Naive B cell (primary cell): ENCODE measurements at regions not wholly inside any gene's neighbourhood (a gene's known extent, or its start where the extent isn't known, plus 50 kb on each side); places are given as distances from the start of the nearest gene placed in this dataset.
"Not testable (repeated sequence)": the region's sequence is repeated elsewhere in the genome, so short reads cannot be mapped to it uniquely, and the experiment has no call there.

ENCODE experiments used
- ATAC-seq, 2 donors: fragments of 150-1000 bp; cut with Tn5 transposase; 2 replicates each; pipeline ENCODE4 v1.10.0; 2021; ENCODE audit warnings: low read depth in 2 of 2, mild to moderate bottlenecking in 2 of 2, moderate library complexity in 2 of 2
- DNase-seq: peaks from one replicate; pipeline ENCODE4 v3.0.0; 2022
- H3K27ac Mint-ChIP-seq, 6 donors: one replicate each; pipeline ENCODE4 v1.8.0; 2020 to 2022; ENCODE audit warnings: mild to moderate bottlenecking in 6 of 6, mixed read lengths in 6 of 6, moderate library complexity in 5 of 6, inconsistent platforms in 2 of 6
- H3K27me3 Mint-ChIP-seq, 3 donors: one replicate each; pipeline ENCODE4 v1.8.0; 2021 to 2022; ENCODE audit warnings: mixed read lengths in 3 of 3, mild to moderate bottlenecking in 1 of 3
- H3K36me3 Mint-ChIP-seq, 2 donors: one replicate each; pipeline ENCODE4 v1.8.0; 2020 to 2022; ENCODE audit warnings: mixed read lengths in 2 of 2, inconsistent platforms in 1 of 2, mild to moderate bottlenecking in 1 of 2
- H3K4me1 Mint-ChIP-seq, 3 donors: one replicate each; pipeline ENCODE4 v1.8.0; 2020 to 2022; ENCODE audit warnings: mixed read lengths in 3 of 3, inconsistent platforms in 1 of 3, mild to moderate bottlenecking in 1 of 3, moderate library complexity in 1 of 3
- H3K4me3 Mint-ChIP-seq, 8 donors: one replicate each; pipeline ENCODE4 v1.8.0; 2020 to 2022; ENCODE audit warnings: mild to moderate bottlenecking in 8 of 8, mixed read lengths in 8 of 8, moderate library complexity in 8 of 8, inconsistent platforms in 2 of 8
- H3K9me3 Mint-ChIP-seq, 7 donors: one replicate each; pipeline ENCODE4 v1.8.0; 2020 to 2022; ENCODE audit warnings: mixed read lengths in 7 of 7, mild to moderate bottlenecking in 5 of 7, inconsistent platforms in 2 of 7, moderate library complexity in 1 of 7

DNA sequence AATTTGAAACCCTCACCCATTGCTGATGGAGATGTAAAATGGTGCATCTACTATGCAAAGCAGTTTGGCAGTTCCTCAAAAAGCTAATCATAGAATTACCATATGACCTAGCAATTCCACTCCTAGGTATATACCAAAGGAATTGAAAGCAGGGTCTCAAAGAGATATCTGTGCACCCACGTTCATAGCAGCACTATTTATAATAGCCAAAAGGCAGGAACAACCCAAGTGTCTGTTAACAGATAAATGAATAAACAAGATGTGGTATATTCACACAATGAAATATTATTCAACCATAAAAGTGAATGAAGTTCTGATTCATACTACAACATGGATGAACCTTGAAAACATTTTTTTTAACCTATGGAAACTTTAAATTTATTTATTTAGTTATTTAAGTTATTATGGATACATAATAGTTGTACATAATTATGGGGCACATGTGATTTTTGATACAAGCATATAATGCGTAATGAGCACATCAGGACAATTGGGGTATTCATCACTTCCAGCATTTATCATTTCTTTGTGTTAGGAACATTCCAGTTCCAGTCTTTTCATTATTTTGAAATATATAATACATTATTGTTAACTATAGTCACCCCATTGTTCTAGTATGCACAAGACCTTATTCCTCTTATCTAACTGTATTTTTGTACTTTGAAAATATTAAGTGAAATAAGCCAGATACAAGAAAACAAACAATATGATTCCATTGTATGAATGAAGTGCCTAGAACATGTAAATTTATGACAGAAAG is 205.6 kb upstream of the CNKSR2 start:
- no peaks in the 10 kb centered on the region for H3K27me3 Mint-ChIP-seq
- no peaks in the 10 kb centered on the region for H3K4me1 Mint-ChIP-seq
- H3K9me3 Mint-ChIP-seq, result peaks cover 0 to 2% (median 0%) of the 10 kb centered on the region in 7 donors
- no peak for ATAC-seq
- no peak for DNase-seq
- H3K4me3 Mint-ChIP-seq, result no peak overlapping the region
- H3K27ac Mint-ChIP-seq, result no peak overlapping the region
- no peaks in the 10 kb centered on the region for H3K36me3 Mint-ChIP-seq

GRCh38 chrX:21171181-21171580 is 203.0 kb upstream of the CNKSR2 start:
- Mint-ChIP-seq H3K27me3 (no peaks in the 10 kb centered on the region), H3K36me3 (no peaks in the 10 kb centered on the region), H3K4me1 (no peaks in the 10 kb centered on the region)

GRCh38 chrX:21174439-21174838 is 199.8 kb upstream of the CNKSR2 start:
- Mint-ChIP-seq H3K36me3 (no peaks in the 10 kb centered on the region), H3K9me3 (peaks cover 0 to 2% (median 0%) of the 10 kb centered on the region in 7 donors), H3K27ac (no peak overlapping the region)

More at GRCh38 chrX:21171181-21171580, 203.0 kb upstream of the CNKSR2 start:
- Mint-ChIP-seq H3K27ac (no peak overlapping the region), H3K4me3 (no peak overlapping the region), H3K9me3 (peaks cover 0 to 2% (median 0%) of the 10 kb centered on the region in 7 donors)
- ATAC-seq, result no peak
- DNase-seq, result no peak

DNA sequence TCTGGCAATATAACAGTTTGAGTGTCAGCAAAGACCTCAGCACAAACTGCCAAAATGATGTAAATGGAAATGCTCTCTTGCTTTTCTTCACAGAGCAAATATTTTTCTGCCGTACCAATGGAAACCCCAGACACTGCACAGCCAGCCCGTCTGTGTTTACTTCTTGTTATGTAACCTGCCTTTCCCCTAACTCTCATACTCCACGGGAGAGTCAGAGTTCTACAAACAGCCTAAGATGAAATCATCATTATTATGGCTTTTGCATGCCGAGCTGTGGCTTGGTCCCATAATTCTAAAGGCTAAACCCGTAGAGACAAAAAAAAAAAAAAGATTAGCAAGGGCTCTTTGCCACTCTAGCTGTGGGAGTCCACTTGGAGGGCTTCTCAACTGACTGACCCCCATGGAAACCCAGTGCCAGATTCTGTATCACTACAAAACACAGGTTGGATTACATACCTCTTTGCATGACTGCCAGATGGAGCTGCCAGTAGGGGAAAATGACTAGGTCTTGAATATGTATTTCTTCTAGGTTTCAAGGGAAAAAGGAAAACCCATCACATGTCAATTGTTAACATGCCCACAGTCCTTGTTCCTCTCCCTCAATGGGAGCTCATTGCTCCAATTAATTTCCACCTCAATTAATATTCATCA is 197.2 kb upstream of the CNKSR2 start:
- Mint-ChIP-seq H3K27ac (peak overlapping the region in 1 of 6 donors; percentile 4), H3K27me3 (no peaks in the 10 kb centered on the region), H3K4me3 (no peak overlapping the region), H3K4me1 (no peaks in the 10 kb centered on the region), H3K9me3 (peaks cover 0 to 3% (median 0%) of the 10 kb centered on the region in 7 donors), H3K36me3 (no peaks in the 10 kb centered on the region)
- ATAC-seq, result no peak
- no peak for DNase-seq

More at GRCh38 chrX:21174439-21174838, 199.8 kb upstream of the CNKSR2 start:
- Mint-ChIP-seq H3K4me3 (no peak overlapping the region), H3K4me1 (no peaks in the 10 kb centered on the region), H3K27me3 (no peaks in the 10 kb centered on the region)
- DNase-seq, result no peak
- ATAC-seq, result no peak

DNA sequence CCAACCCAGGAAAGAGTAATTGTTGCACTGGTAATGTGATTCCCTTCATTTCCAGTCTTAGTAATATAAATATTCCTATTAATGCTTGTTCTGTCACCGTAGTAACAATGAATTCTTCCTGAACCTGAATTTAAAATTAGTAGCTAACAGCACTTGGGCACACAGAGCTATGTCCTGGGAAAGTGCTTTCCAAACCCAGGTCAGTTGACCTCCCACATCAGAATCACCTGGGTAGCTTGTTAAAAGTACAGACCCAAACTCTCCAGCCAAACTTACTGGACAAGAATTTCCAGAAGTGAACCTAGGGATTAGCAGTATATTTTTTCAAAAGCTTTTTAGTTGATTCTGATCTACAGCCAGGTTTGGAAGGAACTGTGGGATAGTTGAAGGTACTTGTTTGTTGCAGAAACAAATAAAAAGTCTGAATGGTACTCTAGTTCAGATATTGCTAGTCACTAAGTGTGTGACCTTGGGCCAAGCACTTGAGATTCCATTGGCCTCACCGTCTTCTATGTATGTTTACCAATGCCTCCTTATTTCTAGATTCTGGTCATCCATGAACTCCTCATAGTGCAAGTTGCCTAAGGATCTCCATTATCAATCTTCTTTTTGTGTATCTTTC is 192.9 kb upstream of the CNKSR2 start:
- Mint-ChIP-seq H3K4me3 (no peak overlapping the region), H3K4me1 (no peaks in the 10 kb centered on the region), H3K36me3 (no peaks in the 10 kb centered on the region), H3K27ac (no peak overlapping the region), H3K27me3 (peaks cover 5 to 9% (median 7%) of the 10 kb centered on the region in 3 donors), H3K9me3 (peaks cover 0 to 3% (median 0%) of the 10 kb centered on the region in 7 donors)
- DNase-seq, result no peak
- ATAC-seq, result no peak

DNA sequence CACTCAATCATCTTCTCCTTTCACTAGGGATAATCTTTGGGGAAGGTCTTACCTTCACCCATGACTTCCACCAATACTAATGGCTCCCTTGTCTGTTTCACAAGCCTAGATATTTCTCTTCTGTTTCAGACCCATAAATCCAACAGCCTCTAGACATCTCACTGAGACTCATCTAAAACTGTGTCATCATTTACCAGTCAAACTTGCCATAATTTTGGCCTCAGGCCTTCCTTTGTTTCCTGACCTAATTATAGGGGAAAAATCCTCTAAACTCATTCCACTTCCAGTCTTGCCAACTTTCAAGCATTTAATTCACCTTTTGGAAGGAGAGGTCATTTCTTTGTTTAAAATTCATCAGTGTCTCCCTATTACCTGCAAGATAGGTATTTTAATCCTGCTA is 181.0 kb upstream of the CNKSR2 start:
- H3K4me1 Mint-ChIP-seq, result no peaks in the 10 kb centered on the region
- H3K36me3 Mint-ChIP-seq, result no peaks in the 10 kb centered on the region
- peaks cover 0 to 22% (median 4%) of the 10 kb centered on the region in 7 donors for H3K9me3 Mint-ChIP-seq
- no peak for DNase-seq
- no peak for ATAC-seq
- H3K4me3 Mint-ChIP-seq, result no peak overlapping the region
- peaks cover 0 to 3% (median 0%) of the 10 kb centered on the region in 3 donors for H3K27me3 Mint-ChIP-seq
- no peak overlapping the region for H3K27ac Mint-ChIP-seq

DNA sequence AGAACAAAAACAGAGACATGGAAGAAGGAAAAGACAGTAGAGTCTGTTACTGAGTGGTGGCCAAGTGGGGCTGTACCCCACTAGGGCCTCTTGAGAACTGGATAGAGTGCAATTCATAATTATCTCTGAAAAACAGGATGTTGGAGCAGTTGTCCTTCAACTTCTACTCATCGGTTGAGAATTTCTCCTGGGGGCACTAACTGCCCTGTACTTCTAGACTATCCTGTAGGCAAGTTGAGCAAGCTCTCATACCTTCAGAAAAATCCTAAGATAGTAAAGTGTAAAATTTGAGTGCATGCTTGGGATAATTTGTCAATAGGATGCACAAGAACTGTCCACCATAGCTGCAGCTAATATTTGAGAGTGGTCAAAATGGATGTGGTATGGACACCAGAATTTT is 179.7 kb upstream of the CNKSR2 start:
- no peak overlapping the region for H3K27ac Mint-ChIP-seq
- no peaks in the 10 kb centered on the region for H3K4me1 Mint-ChIP-seq
- DNase-seq, result no peak

GRCh38 chrX:21207080-21207479 is 167.1 kb upstream of the CNKSR2 start:
- H3K9me3 Mint-ChIP-seq, result peaks cover 0 to 42% (median 7%) of the 10 kb centered on the region in 7 donors
- peaks cover 0 to 6% of the 10 kb centered on the region in 2 donors for H3K36me3 Mint-ChIP-seq
- H3K27ac Mint-ChIP-seq, result no peak overlapping the region
- no peaks in the 10 kb centered on the region for H3K27me3 Mint-ChIP-seq
- DNase-seq (no peak), ATAC-seq (no peak)
- H3K4me1 Mint-ChIP-seq, result no peaks in the 10 kb centered on the region
- no peak overlapping the region for H3K4me3 Mint-ChIP-seq

More for the DNA sequence above, 179.7 kb upstream of the CNKSR2 start:
- no peaks in the 10 kb centered on the region for H3K36me3 Mint-ChIP-seq
- H3K9me3 Mint-ChIP-seq, result peaks cover 0 to 9% (median 2%) of the 10 kb centered on the region in 7 donors
- no peak for ATAC-seq
- peaks cover 0 to 3% (median 0%) of the 10 kb centered on the region in 3 donors for H3K27me3 Mint-ChIP-seq
- H3K4me3 Mint-ChIP-seq, result no peak overlapping the region

DNA sequence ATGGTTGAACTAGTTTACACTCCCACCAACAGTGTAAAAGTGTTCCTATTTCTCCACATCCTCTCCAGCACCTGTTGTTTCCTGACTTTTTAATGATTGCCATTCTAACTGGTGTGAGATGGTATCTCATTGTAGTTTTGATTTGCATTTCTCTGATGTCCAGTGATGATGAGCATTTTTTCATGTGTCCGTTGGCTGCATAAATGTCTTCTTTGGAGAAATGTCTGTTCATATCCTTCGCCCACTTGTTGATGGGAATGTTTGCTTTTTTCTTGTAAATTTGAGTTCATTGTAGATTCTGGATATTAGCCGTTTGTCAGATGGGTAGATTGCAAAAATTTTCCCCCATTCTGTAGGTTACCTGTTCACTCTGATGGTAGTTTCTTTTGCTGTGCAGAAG is 155.0 kb upstream of the CNKSR2 start:
- ATAC-seq, result not testable (repeated sequence)

DNA sequence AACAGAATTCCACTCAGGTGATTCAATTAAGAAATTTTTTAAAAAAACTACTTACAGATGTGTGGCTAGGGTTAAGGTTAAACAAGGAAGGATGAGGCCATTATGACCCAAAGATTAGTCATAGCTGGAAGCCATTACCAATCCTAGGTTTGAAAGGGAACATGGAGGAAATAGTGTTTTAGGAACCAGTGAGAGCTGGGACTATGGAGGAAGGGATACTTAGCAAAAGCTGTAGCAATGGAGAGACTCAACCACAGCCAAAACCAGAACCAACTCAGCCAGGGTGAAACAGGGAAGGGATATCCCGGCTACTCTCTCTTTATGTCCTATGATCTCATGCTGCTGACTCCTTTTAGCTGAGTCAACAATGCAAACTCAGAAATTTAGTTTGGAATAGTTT is 148.6 kb upstream of the CNKSR2 start:
- no peak for DNase-seq
- Mint-ChIP-seq H3K27me3 (no peaks in the 10 kb centered on the region), H3K36me3 (no peaks in the 10 kb centered on the region), H3K4me3 (no peak overlapping the region), H3K4me1 (no peaks in the 10 kb centered on the region), H3K27ac (no peak overlapping the region), H3K9me3 (peaks cover 0 to 22% (median 10%) of the 10 kb centered on the region in 7 donors)
- no peak for ATAC-seq

More for the DNA sequence above, 155.0 kb upstream of the CNKSR2 start:
- not testable (repeated sequence) for H3K36me3 Mint-ChIP-seq, H3K4me3 Mint-ChIP-seq, H3K4me1 Mint-ChIP-seq, DNase-seq, H3K27me3 Mint-ChIP-seq, H3K27ac Mint-ChIP-seq
- peaks cover 2 to 43% (median 16%) of the 10 kb centered on the region in 7 donors for H3K9me3 Mint-ChIP-seq

- ATAC-seq, H3K27me3 Mint-ChIP-seq, DNase-seq, H3K27ac Mint-ChIP-seq, H3K36me3 Mint-ChIP-seq, H3K4me1 Mint-ChIP-seq, H3K4me3 Mint-ChIP-seq: not testable (repeated sequence)
- H3K9me3 Mint-ChIP-seq, result peaks cover 5 to 29% (median 9%) of the 10 kb centered on the region in 7 donors
These were observed 145.2 kb upstream of the CNKSR2 start for GRCh38 chrX:21228974-21229373.

DNA sequence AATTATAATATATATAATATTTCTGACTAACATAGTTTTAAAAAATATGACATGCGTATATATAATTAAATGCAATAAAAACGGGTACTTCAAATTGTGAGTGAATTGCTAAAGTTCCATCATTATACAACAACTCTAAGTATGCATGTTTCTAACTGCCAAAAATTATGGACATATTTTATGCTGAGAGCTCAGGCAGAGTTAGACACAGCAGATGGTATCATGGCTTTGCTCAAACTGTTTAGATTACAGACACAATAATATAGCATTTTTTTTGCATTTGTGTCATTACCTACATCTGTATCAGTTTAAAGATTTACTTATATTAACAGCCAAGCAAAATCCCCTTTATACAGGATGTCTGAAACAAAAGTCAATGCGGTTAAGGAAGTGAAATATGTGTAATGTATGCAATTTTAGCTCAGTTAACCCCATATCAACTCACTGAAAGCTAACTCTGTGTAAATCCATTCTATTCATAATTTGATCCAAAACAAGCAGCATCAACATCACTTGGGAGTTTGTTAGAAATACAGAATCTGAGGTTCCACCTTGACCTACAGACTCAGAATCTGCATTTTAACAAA is 119.1 kb upstream of the CNKSR2 start:
- Mint-ChIP-seq H3K36me3 (no peaks in the 10 kb centered on the region), H3K9me3 (peaks cover 0 to 7% (median 0%) of the 10 kb centered on the region in 7 donors), H3K27ac (no peak overlapping the region), H3K4me1 (no peaks in the 10 kb centered on the region), H3K27me3 (peaks cover 0 to 4% (median 0%) of the 10 kb centered on the region in 3 donors), H3K4me3 (no peak overlapping the region)
- ATAC-seq (no peak), DNase-seq (no peak)

- ATAC-seq (no peak), DNase-seq (no peak)
- H3K36me3 Mint-ChIP-seq, result no peaks in the 10 kb centered on the region
- no peaks in the 10 kb centered on the region for H3K27me3 Mint-ChIP-seq
- H3K4me1 Mint-ChIP-seq, result no peaks in the 10 kb centered on the region
- H3K27ac Mint-ChIP-seq, result no peak overlapping the region
- H3K9me3 Mint-ChIP-seq, result peaks cover 0 to 33% (median 13%) of the 10 kb centered on the region in 7 donors
- H3K4me3 Mint-ChIP-seq, result no peak overlapping the region
These were observed 107.3 kb upstream of the CNKSR2 start for GRCh38 chrX:21266949-21267348.
